ENCODE measurements at regions not wholly inside any gene's neighbourhood (a gene's known extent, or its start where the extent isn't known, plus 50 kb on each side); places are given as distances from the start of the nearest gene placed in this dataset.
A peak's percentile ranks its signal among the peaks of the same experiment; 100 is the strongest.
"Not testable (repeated sequence)": the region's sequence is repeated elsewhere in the genome, so short reads cannot be mapped to it uniquely, and the experiment has no call there.

DNA sequence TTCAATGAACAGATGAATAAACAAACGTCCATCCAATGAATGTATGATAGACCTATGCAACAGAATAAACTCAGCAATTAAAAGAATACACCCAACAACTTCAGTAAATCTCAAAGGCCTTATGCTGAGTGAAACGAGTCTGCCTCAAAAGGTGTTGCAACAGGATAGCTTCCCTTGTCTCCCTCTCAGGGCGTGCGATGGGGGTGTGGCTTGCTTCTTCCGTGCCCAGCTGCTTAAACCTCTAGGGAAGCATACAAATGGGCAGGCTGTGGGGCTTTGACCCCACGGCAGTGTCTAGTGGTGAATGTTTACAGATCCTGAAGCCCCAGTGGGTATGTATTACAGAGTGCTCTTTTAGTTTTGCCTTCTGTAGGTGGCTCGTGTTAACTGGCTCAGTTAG, 87.0 kb upstream of the CCL21 start:
- DNase-seq (ENCODE audit: low read depth in 2 of 3, low spot score in 2 of 3) = no peak

DNA sequence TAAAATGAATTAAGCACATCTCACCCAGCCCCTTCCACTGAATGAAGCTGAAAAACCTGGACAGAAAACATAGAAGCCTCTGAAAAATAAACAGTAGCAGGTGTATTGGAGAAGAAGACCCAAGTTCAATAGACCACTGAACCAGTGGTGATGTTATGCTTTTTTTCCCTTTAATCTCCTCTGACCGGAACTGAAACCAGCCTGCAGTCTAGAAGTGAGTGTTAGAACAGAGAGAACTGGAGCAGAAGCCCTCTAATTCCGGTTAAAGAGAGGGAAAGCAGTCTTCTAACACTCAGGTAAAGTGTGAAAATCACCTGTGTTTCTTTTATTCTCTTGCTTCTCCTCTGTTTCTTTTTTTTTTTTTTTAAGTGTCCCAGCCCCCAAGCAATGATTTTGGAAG, 83.5 kb upstream of the CCL21 start:
- DNase-seq (ENCODE audit: low read depth in 2 of 3, low spot score in 2 of 3) = no peak

DNA sequence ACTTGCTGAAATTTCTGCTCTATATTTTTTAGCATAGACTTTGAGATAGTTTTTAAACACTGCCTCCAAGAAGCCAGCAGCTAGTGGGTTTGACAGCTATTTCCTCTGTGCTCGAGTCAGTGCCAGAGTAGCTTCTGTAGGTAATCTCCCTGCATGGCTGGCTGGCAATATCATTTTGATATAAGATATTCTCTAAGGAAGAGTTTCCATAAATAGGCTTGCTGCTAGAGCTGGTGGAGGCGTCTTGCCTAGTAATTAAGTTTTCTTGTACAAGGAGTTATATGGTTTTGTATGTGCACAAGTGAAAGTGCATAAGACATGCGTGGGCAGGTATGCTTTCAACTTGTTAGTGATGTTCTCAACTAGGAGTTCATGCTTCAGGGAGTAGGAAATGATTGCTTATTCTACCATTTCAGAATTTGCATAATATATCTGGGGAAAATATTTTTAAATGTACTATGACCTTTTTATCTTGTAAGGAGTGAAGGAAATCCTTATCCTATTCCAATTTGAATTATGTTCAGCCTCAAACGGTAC, 74.1 kb upstream of the CCL21 start:
- DNase-seq (ENCODE audit: low read depth in 2 of 3, low spot score in 2 of 3) = no peak

DNA sequence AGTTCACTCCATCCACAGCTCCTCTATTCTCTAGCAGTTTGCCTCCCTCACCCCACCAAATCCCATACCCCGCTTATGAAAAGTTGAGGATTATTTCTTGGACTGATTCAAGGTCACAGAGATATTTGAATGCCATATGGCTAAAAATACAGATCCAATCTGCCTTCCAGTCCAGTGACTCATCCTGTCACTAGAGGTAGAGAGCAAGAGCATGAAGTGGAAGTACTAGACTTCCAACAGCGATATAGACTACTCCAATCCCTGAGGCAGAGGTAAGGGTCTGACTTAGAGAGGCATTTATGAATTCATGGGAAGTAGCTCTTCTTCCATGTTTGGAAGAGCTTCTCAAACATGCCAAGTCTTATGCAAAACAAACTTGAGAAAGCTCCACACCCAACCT, 72.4 kb upstream of the CCL21 start:
- no peak for DNase-seq (ENCODE audit: low read depth in 2 of 3, low spot score in 2 of 3)

DNA sequence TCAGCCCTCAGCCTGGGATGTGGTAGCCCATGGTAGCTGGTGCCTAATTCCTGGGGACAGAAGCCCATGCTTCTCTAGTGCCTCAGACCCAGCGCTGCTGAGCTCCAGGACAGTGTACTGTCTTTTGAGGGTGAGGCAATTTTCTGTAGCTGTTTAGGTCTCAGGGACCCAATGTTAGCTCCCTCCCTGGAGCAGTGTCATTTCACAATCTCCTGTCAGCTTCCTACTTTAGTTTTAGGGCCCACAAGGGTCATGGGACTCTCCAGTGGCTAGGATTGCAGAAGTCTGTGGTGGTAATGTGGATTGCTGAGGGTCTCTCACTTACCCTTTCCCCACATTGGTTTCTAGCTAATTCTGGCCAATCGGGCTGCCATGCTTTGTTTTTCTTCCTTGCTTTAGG, 67.7 kb upstream of the CCL21 start:
- no peak for DNase-seq (ENCODE audit: low read depth in 2 of 3, low spot score in 2 of 3)

DNA sequence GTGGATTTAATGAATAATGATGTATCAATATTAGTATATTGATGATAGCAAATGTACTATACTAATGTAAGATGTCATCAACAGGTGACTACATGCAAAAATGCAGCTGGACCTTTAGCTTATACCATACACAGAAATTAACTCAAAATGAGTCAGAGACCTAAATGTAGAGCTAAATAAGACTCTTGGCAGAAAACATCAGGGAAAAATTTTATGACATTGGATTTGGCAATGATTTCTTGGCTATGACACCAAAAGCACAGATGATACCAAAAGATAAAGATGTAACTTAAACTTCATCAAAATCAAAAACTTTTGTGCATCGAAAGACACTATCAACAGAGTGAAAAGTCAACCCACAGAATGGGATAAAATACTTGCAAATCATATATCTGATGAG, 64.0 kb upstream of the CCL21 start:
- DNase-seq (ENCODE audit: low read depth in 2 of 3, low spot score in 2 of 3) = no peak

DNA sequence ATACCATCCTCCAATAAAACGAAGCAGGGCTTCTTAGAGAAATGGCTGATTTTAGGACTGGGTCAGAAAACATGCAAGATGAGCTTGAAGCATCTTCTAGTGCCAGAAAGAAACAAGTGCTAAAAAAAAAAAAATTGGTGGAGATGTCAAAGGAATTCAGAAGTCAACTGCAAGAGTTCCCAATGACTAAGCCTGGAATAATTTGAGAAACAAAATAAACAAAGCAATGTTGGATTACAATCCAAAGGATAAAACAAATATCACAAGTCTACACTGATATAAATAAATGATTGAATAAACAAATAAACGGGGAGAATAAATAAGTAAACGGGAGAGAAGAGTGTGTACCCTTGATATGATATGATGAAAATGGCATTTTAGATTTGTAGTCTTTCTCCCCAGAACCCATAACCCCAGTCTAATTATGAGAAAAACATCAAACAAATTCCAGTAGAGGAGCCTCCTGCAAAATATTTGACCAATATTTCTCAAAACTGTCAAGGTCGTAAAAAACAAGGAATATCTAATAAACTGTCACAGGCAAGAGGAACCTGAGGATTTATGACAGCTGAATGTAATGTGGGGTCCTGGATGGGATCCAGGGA, 63.5 kb upstream of the CCL21 start:
- DNase-seq (ENCODE audit: low read depth in 2 of 3, low spot score in 2 of 3) = no peak

DNA sequence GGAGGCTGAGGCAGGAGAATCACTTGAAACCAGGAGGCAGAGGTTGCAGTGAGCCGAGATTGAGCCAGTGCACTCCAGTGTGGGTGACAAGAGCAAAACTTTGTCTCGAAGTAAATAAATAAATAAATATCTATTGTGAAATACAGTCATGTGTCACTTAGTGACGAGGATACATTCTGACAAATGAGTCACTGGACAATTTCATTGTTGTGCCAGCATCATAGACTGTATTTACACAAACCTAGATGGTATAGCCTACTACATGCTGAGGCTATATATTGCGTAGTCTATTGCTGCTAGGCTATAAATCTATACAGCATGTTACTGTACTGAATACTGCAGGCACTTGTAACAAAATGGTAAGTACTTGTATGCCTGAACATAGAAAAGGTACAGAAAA, 61.1 kb upstream of the CCL21 start:
- no peak for DNase-seq (ENCODE audit: low read depth in 2 of 3, low spot score in 2 of 3)

DNA sequence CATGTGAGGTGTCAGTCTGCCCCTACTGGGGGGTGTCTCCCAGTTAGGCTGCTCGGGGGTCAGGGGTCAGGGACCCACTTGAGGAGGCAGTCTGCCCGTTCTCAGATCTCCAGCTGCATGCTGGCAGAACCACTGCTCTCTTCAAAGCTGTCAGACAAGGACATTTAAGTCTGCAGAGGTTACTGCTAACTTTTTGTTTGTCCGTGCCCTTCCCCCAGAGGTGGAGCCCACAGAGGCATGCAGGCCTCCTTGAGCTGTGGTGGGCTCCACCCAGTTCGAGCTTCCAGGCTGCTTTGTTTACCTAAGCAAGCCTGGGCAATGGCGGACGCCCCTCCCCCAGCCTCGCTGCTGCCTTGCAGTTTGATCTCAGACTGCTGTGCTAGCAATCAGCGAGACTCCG, 57.2 kb upstream of the CCL21 start:
- DNase-seq (ENCODE audit: low read depth in 2 of 3, low spot score in 2 of 3) = not testable (repeated sequence)

DNA sequence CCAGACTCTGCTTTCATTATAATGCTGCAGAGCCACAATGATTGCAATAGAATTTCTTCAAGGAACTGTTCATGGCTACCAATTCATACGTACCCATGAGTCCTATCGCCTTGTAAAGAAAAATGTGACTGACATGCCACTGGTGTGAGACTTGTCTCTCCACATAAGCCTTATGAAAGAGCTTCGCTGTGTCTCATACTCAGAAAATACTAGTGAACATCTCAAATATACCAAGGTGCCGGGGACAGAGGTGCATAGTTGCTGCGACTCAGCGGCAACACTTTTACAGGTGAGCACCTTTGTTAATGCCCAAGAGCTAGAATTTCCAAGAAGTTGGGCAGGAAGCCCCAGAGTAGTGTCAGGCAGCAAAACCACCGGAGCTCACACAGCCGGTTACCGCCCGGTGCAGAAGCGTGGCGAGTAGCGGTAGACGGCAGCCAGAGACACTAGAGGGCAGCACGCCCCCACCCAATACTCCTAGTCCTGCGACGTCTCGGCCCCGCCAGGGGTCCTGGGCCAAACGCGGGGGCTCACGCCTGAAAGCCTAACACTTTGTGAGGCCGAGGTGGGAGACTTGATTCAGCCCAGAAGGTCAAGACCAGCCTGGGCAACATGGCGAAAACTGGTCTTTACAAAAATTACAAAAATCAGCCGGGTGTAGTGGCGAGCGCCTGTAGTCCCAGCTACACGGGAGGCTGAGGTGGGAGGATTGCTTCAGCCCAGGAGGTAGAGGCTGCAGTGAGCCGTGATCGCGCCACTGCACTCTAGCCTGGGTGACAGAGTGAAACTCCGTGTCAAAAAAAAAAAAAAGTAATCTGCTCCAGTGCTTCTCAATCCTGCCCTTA, 50.5 kb upstream of the CCL21 start:
- DNase-seq (ENCODE audit: low read depth in 2 of 3, low spot score in 2 of 3) = peak; percentile 4 to 29 (median 14)

Data from activated CD8-positive, alpha-beta memory T cell treated with anti-CD3 and anti-CD28 coated beads for 48 hours (primary cell).